ENCODE measurements at regions not wholly inside any gene's neighbourhood (a gene's known extent, or its start where the extent isn't known, plus 50 kb on each side); places are given as distances from the start of the nearest gene placed in this dataset.
A peak's percentile ranks its signal among the peaks of the same experiment; 100 is the strongest.
"Not testable (repeated sequence)": the region's sequence is repeated elsewhere in the genome, so short reads cannot be mapped to it uniquely, and the experiment has no call there.

GRCh38 chr7:24052572-24053260 is 231.3 kb upstream of the NPY start:
- no peak for DNase-seq (ENCODE audit: low spot score)

GRCh38 chr7:24054236-24054635 is 229.8 kb upstream of the NPY start:
- no peak for DNase-seq (ENCODE audit: low spot score)

- no peak for DNase-seq (ENCODE audit: low spot score)
Measured at GRCh38 chr7:24057243-24057642, 226.7 kb upstream of the NPY start.

- DNase-seq (ENCODE audit: low spot score): no peak
Measured at GRCh38 chr7:24058953-24059352, 225.0 kb upstream of the NPY start.

- no peak for DNase-seq (ENCODE audit: low spot score)
Measured at GRCh38 chr7:24059775-24060174, 224.2 kb upstream of the NPY start.

GRCh38 chr7:24063721-24064120 is 220.3 kb upstream of the NPY start:
- DNase-seq (ENCODE audit: low spot score): no peak

- DNase-seq (ENCODE audit: low spot score): no peak
Measured at GRCh38 chr7:24069751-24070150, 214.2 kb upstream of the NPY start.

- DNase-seq (ENCODE audit: low spot score): peak; percentile 74
Measured at GRCh38 chr7:24073651-24074420, 210.2 kb upstream of the NPY start.

- peak; percentile 43 for DNase-seq (ENCODE audit: low spot score)
Measured at GRCh38 chr7:24075426-24075810, 208.6 kb upstream of the NPY start.

GRCh38 chr7:24082826-24083225 is 201.2 kb upstream of the NPY start:
- DNase-seq (ENCODE audit: low spot score): no peak

- DNase-seq (ENCODE audit: low spot score): no peak
Measured at GRCh38 chr7:24102988-24103387, 181.0 kb upstream of the NPY start.

- DNase-seq (ENCODE audit: low spot score): no peak
Measured at GRCh38 chr7:24108906-24109376, 175.0 kb upstream of the NPY start.

- no peak for DNase-seq (ENCODE audit: low spot score)
Measured at GRCh38 chr7:24110056-24110455, 173.9 kb upstream of the NPY start.

GRCh38 chr7:24113506-24113905 is 170.5 kb upstream of the NPY start:
- DNase-seq (ENCODE audit: low spot score): no peak

- no peak for DNase-seq (ENCODE audit: low spot score)
Measured at GRCh38 chr7:24115661-24116060, 168.3 kb upstream of the NPY start.

GRCh38 chr7:24117903-24118499 is 166.0 kb upstream of the NPY start:
- DNase-seq (ENCODE audit: low spot score): not testable (repeated sequence)

- DNase-seq (ENCODE audit: low spot score): no peak
Measured at GRCh38 chr7:24119852-24120251, 164.1 kb upstream of the NPY start.

- DNase-seq (ENCODE audit: low spot score): no peak
Measured at GRCh38 chr7:24123076-24123475, 160.9 kb upstream of the NPY start.

GRCh38 chr7:24125765-24126164 is 158.2 kb upstream of the NPY start:
- DNase-seq (ENCODE audit: low spot score): no peak

- DNase-seq (ENCODE audit: low spot score): no peak
Measured at GRCh38 chr7:24127930-24128329, 156.1 kb upstream of the NPY start.

GRCh38 chr7:24129597-24129996 is 154.4 kb upstream of the NPY start:
- DNase-seq (ENCODE audit: low spot score): no peak

GRCh38 chr7:24130631-24131030 is 153.4 kb upstream of the NPY start:
- DNase-seq (ENCODE audit: low spot score): no peak

- DNase-seq (ENCODE audit: low spot score): no peak
Measured at GRCh38 chr7:24133691-24134090, 150.3 kb upstream of the NPY start.

Measured in SK-N-DZ (cell line).